HL-60 (cell line): ENCODE measurements at regions not wholly inside any gene's neighbourhood (a gene's known extent, or its start where the extent isn't known, plus 50 kb on each side); places are given as distances from the start of the nearest gene placed in this dataset.

Source experiments
- DNase-seq, 2 experiments: peaks; one replicate each; pipeline ENCODE4 v3.0.0-alpha.2; 2010 to 2020; ENCODE audit warnings: low read depth in 1 of 2, low spot score in 1 of 2
- H3K27ac ChIP-seq: fragments of 250-450 bp; sonication (Bioruptor Pico); replicated peaks from 2 replicates; pipeline ENCODE4 v1.5.1; 2020; ENCODE audit warnings: mild to moderate bottlenecking, moderate library complexity
- H3K27me3 ChIP-seq: fragments of 250-450 bp; sonication (Bioruptor Pico); 2 replicates; pipeline ENCODE4 v1.5.1; 2021; ENCODE audit warnings: mild to moderate bottlenecking, moderate library complexity; ENCODE audit not compliant: insufficient read depth, poor library complexity, severe bottlenecking
- H3K4me3 ChIP-seq: replicated peaks from 2 replicates; pipeline ENCODE4 v1.5.1; 2011; ENCODE audit warnings: mild to moderate bottlenecking, control low read depth, low read length; ENCODE audit not compliant: insufficient read depth
- GABPA ChIP-seq: IDR thresholded peaks from 2 replicates; pipeline ENCODE4 v1.6.1; 2012; ENCODE audit warnings: low read depth
- POLR2AphosphoS5 ChIP-seq: IDR thresholded peaks from 2 replicates; pipeline ENCODE4 v1.6.1; 2012; ENCODE audit warnings: low read depth
- SPI1 ChIP-seq: IDR thresholded peaks from 2 replicates; pipeline ENCODE4 v1.6.1; 2012; ENCODE audit warnings: low read depth, mild to moderate bottlenecking, borderline replicate concordance
- TF ChIP-seq, protein P1 (sequence below): IDR thresholded peaks from one replicate; pipeline ENCODE4 v1.5.1; 2011; ENCODE audit warnings: low read length, control low read depth, inconsistent platforms; ENCODE audit not compliant: insufficient read depth
- TF ChIP-seq, protein P2 (sequence below): IDR thresholded peaks from 2 replicates; pipeline ENCODE4 v1.6.1; 2012; ENCODE audit warnings: low read depth; ENCODE audit not compliant: insufficient replicate concordance

DNA sequence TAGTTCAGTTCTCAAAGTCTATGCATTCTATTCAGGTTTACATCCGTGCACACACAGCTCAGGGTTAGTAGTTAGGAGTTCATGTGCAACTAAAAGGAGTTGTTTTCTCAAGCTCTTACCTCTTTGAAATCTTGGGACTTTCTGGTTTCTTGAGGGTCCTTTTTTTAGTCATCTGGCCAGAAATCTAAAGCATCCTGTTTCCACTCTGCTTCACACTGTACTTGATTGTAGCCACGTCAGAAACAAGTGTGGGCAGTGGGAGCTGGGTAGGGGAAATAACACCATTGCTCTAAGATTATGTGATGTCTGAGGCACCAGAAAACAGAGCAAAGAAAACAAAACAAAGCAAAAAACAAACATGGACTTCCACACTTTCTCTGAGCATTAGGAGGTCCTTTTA is 58.3 kb downstream of the HDGFL1 start:
- TF ChIP-seq GABPA (no peak), POLR2AphosphoS5 (no peak), SPI1 (no peak)
- TF ChIP-seq, protein P1, sequence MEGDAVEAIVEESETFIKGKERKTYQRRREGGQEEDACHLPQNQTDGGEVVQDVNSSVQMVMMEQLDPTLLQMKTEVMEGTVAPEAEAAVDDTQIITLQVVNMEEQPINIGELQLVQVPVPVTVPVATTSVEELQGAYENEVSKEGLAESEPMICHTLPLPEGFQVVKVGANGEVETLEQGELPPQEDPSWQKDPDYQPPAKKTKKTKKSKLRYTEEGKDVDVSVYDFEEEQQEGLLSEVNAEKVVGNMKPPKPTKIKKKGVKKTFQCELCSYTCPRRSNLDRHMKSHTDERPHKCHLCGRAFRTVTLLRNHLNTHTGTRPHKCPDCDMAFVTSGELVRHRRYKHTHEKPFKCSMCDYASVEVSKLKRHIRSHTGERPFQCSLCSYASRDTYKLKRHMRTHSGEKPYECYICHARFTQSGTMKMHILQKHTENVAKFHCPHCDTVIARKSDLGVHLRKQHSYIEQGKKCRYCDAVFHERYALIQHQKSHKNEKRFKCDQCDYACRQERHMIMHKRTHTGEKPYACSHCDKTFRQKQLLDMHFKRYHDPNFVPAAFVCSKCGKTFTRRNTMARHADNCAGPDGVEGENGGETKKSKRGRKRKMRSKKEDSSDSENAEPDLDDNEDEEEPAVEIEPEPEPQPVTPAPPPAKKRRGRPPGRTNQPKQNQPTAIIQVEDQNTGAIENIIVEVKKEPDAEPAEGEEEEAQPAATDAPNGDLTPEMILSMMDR: no peak
- TF ChIP-seq, protein P2, sequence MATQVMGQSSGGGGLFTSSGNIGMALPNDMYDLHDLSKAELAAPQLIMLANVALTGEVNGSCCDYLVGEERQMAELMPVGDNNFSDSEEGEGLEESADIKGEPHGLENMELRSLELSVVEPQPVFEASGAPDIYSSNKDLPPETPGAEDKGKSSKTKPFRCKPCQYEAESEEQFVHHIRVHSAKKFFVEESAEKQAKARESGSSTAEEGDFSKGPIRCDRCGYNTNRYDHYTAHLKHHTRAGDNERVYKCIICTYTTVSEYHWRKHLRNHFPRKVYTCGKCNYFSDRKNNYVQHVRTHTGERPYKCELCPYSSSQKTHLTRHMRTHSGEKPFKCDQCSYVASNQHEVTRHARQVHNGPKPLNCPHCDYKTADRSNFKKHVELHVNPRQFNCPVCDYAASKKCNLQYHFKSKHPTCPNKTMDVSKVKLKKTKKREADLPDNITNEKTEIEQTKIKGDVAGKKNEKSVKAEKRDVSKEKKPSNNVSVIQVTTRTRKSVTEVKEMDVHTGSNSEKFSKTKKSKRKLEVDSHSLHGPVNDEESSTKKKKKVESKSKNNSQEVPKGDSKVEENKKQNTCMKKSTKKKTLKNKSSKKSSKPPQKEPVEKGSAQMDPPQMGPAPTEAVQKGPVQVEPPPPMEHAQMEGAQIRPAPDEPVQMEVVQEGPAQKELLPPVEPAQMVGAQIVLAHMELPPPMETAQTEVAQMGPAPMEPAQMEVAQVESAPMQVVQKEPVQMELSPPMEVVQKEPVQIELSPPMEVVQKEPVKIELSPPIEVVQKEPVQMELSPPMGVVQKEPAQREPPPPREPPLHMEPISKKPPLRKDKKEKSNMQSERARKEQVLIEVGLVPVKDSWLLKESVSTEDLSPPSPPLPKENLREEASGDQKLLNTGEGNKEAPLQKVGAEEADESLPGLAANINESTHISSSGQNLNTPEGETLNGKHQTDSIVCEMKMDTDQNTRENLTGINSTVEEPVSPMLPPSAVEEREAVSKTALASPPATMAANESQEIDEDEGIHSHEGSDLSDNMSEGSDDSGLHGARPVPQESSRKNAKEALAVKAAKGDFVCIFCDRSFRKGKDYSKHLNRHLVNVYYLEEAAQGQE: no peak
- DNase-seq: no peak
- no peaks in the 10 kb centered on the region for H3K27me3 ChIP-seq

DNA sequence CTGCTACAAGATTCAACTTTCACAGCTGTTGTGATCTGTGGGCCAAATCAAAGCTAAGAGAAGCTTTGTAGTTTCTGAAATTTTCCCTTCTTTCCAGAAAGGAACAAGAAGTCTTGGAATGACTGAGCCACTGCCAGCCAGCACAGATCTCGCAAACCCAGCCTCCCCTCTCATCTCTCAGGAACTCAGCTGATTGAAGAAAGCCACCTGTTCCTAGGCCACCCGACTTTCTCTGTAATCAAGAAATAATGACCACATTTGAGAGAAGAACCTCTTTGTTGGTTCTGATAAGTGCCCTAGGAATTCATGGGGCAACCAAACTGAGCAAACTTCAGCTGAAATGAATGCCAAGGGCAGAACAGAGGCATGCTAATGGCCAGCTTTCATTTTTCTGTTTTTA is 61.7 kb downstream of the HDGFL1 start:
- no peaks in the 10 kb centered on the region for H3K27me3 ChIP-seq
- H3K4me3 ChIP-seq: no peak overlapping the region
- H3K27ac ChIP-seq: no peak overlapping the region
- no peak for TF ChIP-seq GABPA
- no peak for TF ChIP-seq POLR2AphosphoS5
- TF ChIP-seq, protein P2: no peak
- TF ChIP-seq, protein P1: no peak
- TF ChIP-seq SPI1: no peak
- no peak for DNase-seq

More for the DNA sequence above, 58.3 kb downstream of the HDGFL1 start:
- H3K4me3 ChIP-seq: no peak overlapping the region
- no peak overlapping the region for H3K27ac ChIP-seq

DNA sequence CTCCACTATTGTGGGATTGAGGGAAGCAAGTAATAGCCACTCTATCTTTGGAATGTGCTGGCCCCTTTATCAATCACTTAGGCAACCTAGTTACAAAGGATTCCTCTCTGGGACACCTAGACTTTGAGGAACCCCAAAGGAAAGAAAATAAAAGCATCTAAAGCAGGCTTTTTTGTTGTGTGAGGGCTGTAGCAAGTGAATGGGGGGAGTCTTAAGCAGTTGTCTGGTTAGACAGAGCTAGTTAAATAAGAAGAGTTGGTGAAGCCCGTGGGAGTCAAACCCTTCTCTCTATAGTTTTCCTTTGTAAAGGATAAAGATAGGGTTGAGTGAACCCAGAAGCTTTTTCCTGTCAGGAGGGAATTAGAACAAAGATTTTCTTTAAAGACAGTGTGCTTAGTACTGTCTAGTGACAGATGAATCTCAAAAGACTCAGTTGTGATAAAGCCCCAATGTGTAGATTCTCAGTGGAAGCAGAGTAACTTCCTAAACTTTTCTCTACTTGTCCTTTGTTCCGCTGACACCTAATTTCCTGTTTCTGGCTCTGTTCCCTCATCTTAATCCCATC is 63.3 kb downstream of the HDGFL1 start:
- H3K27me3 ChIP-seq: no peaks in the 10 kb centered on the region
- no peak overlapping the region for H3K27ac ChIP-seq
- no peak overlapping the region for H3K4me3 ChIP-seq
- TF ChIP-seq, protein P1: no peak
- TF ChIP-seq, protein P2: no peak
- DNase-seq: no peak
